Heart left ventricle (tissue), 16 donors: ENCODE measurements at regions not wholly inside any gene's neighbourhood (a gene's known extent, or its start where the extent isn't known, plus 50 kb on each side); places are given as distances from the start of the nearest gene placed in this dataset.

Source experiments
- ATAC-seq, 4 donors: fragments of 200-7000 bp; cut with Tn5 transposase; one replicate each; pipeline ENCODE4 v1.9.1; 2020 to 2022; ENCODE audit warnings: moderate library complexity in 4 of 4, mild to moderate bottlenecking in 3 of 4, moderate number of reproducible peaks in 1 of 4
- DNase-seq, 5 donors: peaks; one replicate each; pipeline ENCODE4 v3.0.0-alpha.2; 2020
- H3K27ac ChIP-seq, 12 donors: fragments of 200-600 bp; sonication (generic) in 4 of 12; one replicate each; pipeline versions ENCODE4 v1.5.0 to v1.8.0; 2016 to 2022; ENCODE audit warnings: mild to moderate bottlenecking in 2 of 12
- H3K27me3 ChIP-seq, 9 donors: fragments of 200-600 bp; sonication (generic) in 2 of 9; one replicate each; pipeline versions ENCODE4 v1.5.1 to v1.8.0; 2016 to 2022; ENCODE audit warnings: mild to moderate bottlenecking in 3 of 9
- H3K36me3 ChIP-seq, 9 donors: fragments of 200-600 bp; sonication (generic) in 2 of 9; one replicate each; pipeline versions ENCODE4 v1.5.0 to v1.8.0; 2018 to 2022; ENCODE audit warnings: mild to moderate bottlenecking in 2 of 9
- H3K4me1 ChIP-seq, 12 donors: fragments of 200-600 bp; sonication (generic) in 4 of 12; one replicate each; pipeline versions ENCODE4 v1.5.0 to v1.8.0; 2016 to 2022; ENCODE audit warnings: mild to moderate bottlenecking in 3 of 12
- H3K4me3 ChIP-seq, 12 donors: fragments of 200-600 bp; sonication (generic) in 4 of 12; one replicate each; pipeline versions ENCODE4 v1.5.0 to v1.8.0; 2017 to 2022; ENCODE audit warnings: mild to moderate bottlenecking in 9 of 12, moderate library complexity in 4 of 12
- H3K9me3 ChIP-seq, 12 donors: fragments of 200-600 bp; sonication (generic) in 4 of 12; one replicate each; pipeline versions ENCODE4 v1.5.0 to v1.8.0; 2016 to 2022; ENCODE audit warnings: mild to moderate bottlenecking in 1 of 12
- CTCF ChIP-seq, 12 donors: fragments of 200-600 bp; sonication (generic) in 4 of 12; IDR thresholded peaks; one replicate each; pipeline versions ENCODE4 v1.5.0 to v1.8.0; 2018 to 2022; ENCODE audit warnings: antibody characterized with exemption in 12 of 12, mild to moderate bottlenecking in 5 of 12
- POLR2A ChIP-seq, 2 donors: fragments of 450-650 bp; IDR thresholded peaks; one replicate each; pipeline ENCODE4 v1.6.1; 2017; ENCODE audit warnings: antibody characterized with exemption in 2 of 2, mild to moderate bottlenecking in 2 of 2, moderate library complexity in 2 of 2
- WGBS, 4 donors: extraction: QIAGEN DNeasy Blood & Tissue Kit in 2 of 4; methylation state at CpG; one replicate each; pipeline versions ENCODE4 v1.1.5 to v1.1.7; 2013 to 2018; 5-methylcytosine and 5-hydroxymethylcytosine counted together
- intact Hi-C, 10 donors: fragments of 100-400 bp; cut with DNase I; formaldehyde crosslinking; loops; one replicate each; pipeline versions ENCODE4 v1.11.1 to v1.14.2; 2022
- donor health status: ischemic (EF 13 %, LVEDD 7.1; RV severe dilation, severe dysfunction).
- donor health status: healthy with polysubstance abuse.
- donor health status: DM: no; HTN: yes; CAD: no.
- donor health status: DM: no; HTN: no; CAD: no.
- donor health status: ischemic (EF 25% LVEDD 6.9; RV normal size, moderate dysfunction).
- donor health status: ischemic (EF 25% LVEDD 5.7; RV mildly dilated, moderate dysfunction).
- donor health status: healthy.
- donor health status: DM: yes; HTN: yes; CAD: no.
- donor health status: ischemic (EF 35%, LVEDD 5.7; RV mildly dilated, moderate dysfunction).
- donor health status: nonischemic (EF 11% LVEDD 7.7; RV severe dilation, severe dysfunction).
- donor health status: DM: yes; HTN: yes; CAD: no.
- donor health status: PGD.
- donor health status: ischemic (EF 29% LVEDD 5.4; RV normal size, mild dysfunction).
- donor health status: nonischemic (EF 23%, LVEDD 6.1; RV moderate dilation, normal function).

- ATAC-seq (no peak), DNase-seq (no peak)
- Histone ChIP-seq H3K36me3 (no peaks in the 10 kb centered on the region), H3K27ac (no peak overlapping the region), H3K9me3 (no peaks in the 10 kb centered on the region), H3K4me1 (no peaks in the 10 kb centered on the region), H3K27me3 (no peaks in the 10 kb centered on the region), H3K4me3 (no peak overlapping the region)
- no peak for TF ChIP-seq POLR2A (IDR thresholded peaks at IDR 0.05)
- TF ChIP-seq CTCF (IDR thresholded peaks at IDR 0.05) = no peak
- WGBS, 4 donors = 92 to 98% (median 94%) methylated on average over 1 of the region's 1 CpG
- intact Hi-C loops = no loop called here
Observed at GRCh38 chr1:239583536-239583935, 197.2 kb downstream of the CHRM3 start.

- no peaks in the 10 kb centered on the region for H3K27me3 ChIP-seq
- no peaks in the 10 kb centered on the region for H3K4me1 ChIP-seq
- no peaks in the 10 kb centered on the region for H3K36me3 ChIP-seq
- no peak overlapping the region for H3K4me3 ChIP-seq
- intact Hi-C loops = no loop called here
- no peak overlapping the region for H3K27ac ChIP-seq
- no peak for DNase-seq
- no peaks in the 10 kb centered on the region for H3K9me3 ChIP-seq
- no peak for ATAC-seq
- no peak for TF ChIP-seq CTCF (IDR thresholded peaks at IDR 0.05)
- TF ChIP-seq POLR2A (IDR thresholded peaks at IDR 0.05) = no peak
Observed at GRCh38 chr1:239586128-239586527, 199.8 kb downstream of the CHRM3 start.

- no peak overlapping the region for H3K4me3 ChIP-seq
- no peak for ATAC-seq
- intact Hi-C loops = no loop called here
- WGBS, 4 donors = 72 to 78% (median 75%) methylated on average over 7 to 8 of the region's 8 CpGs
- H3K36me3 ChIP-seq = no peaks in the 10 kb centered on the region
- no peaks in the 10 kb centered on the region for H3K27me3 ChIP-seq
- DNase-seq = no peak
- H3K27ac ChIP-seq = no peak overlapping the region
- H3K9me3 ChIP-seq = no peaks in the 10 kb centered on the region
- peaks cover 0 to 5% (median 0%) of the 10 kb centered on the region in 12 donors for H3K4me1 ChIP-seq
- TF ChIP-seq POLR2A (IDR thresholded peaks at IDR 0.05) (no peak), CTCF (IDR thresholded peaks at IDR 0.05) (no peak)
Observed at GRCh38 chr1:239587066-239587465, 200.7 kb downstream of the CHRM3 start.

- WGBS, 4 donors = 76 to 86% (median 82%) methylated on average over 6 of the region's 6 CpGs
- Histone ChIP-seq H3K27me3 (no peaks in the 10 kb centered on the region), H3K4me1 (peaks cover 0 to 5% (median 0%) of the 10 kb centered on the region in 12 donors), H3K36me3 (no peaks in the 10 kb centered on the region), H3K27ac (no peak overlapping the region), H3K4me3 (no peak overlapping the region), H3K9me3 (no peaks in the 10 kb centered on the region)
- no peak for DNase-seq
- no peak for ATAC-seq
- TF ChIP-seq CTCF (IDR thresholded peaks at IDR 0.05) (no peak), POLR2A (IDR thresholded peaks at IDR 0.05) (no peak)
- intact Hi-C loops = no loop called here
Observed at GRCh38 chr1:239587574-239588369, 201.4 kb downstream of the CHRM3 start.
